H1 (cell line): ENCODE measurements at regions not wholly inside any gene's neighbourhood (a gene's known extent, or its start where the extent isn't known, plus 50 kb on each side); places are given as distances from the start of the nearest gene placed in this dataset.

Source experiments
- CTBP2 ChIP-seq: IDR thresholded peaks from 2 replicates; pipeline ENCODE4 v1.7.0; 2011; ENCODE audit warnings: borderline replicate concordance, mild to moderate bottlenecking, moderate library complexity, mixed read lengths, low read length; ENCODE audit not compliant: insufficient read depth, insufficient read length
- SIN3A ChIP-seq, 2 experiments: IDR thresholded peaks in 1 of 2; conservative IDR thresholded peaks in 1 of 2; 2 replicates each; pipeline ENCODE4 v1.6.1; 2011 to 2012; ENCODE audit warnings: low read length in 2 of 2, improper control_type of control experiment in 1 of 2, low read depth in 1 of 2, mild to moderate bottlenecking in 1 of 2
- TF ChIP-seq, protein P1 (sequence below): fragments of 300-600 bp; sonication (generic); IDR thresholded peaks from 2 replicates; pipeline ENCODE4 v1.7.1; 2012; ENCODE audit warnings: low read length, moderate library complexity, mild to moderate bottlenecking, inconsistent platforms; ENCODE audit not compliant: insufficient replicate concordance

GRCh38 chr2:48250943-48251342, 63.5 kb upstream of the FOXN2 start (continued):
- TF ChIP-seq, protein P1, sequence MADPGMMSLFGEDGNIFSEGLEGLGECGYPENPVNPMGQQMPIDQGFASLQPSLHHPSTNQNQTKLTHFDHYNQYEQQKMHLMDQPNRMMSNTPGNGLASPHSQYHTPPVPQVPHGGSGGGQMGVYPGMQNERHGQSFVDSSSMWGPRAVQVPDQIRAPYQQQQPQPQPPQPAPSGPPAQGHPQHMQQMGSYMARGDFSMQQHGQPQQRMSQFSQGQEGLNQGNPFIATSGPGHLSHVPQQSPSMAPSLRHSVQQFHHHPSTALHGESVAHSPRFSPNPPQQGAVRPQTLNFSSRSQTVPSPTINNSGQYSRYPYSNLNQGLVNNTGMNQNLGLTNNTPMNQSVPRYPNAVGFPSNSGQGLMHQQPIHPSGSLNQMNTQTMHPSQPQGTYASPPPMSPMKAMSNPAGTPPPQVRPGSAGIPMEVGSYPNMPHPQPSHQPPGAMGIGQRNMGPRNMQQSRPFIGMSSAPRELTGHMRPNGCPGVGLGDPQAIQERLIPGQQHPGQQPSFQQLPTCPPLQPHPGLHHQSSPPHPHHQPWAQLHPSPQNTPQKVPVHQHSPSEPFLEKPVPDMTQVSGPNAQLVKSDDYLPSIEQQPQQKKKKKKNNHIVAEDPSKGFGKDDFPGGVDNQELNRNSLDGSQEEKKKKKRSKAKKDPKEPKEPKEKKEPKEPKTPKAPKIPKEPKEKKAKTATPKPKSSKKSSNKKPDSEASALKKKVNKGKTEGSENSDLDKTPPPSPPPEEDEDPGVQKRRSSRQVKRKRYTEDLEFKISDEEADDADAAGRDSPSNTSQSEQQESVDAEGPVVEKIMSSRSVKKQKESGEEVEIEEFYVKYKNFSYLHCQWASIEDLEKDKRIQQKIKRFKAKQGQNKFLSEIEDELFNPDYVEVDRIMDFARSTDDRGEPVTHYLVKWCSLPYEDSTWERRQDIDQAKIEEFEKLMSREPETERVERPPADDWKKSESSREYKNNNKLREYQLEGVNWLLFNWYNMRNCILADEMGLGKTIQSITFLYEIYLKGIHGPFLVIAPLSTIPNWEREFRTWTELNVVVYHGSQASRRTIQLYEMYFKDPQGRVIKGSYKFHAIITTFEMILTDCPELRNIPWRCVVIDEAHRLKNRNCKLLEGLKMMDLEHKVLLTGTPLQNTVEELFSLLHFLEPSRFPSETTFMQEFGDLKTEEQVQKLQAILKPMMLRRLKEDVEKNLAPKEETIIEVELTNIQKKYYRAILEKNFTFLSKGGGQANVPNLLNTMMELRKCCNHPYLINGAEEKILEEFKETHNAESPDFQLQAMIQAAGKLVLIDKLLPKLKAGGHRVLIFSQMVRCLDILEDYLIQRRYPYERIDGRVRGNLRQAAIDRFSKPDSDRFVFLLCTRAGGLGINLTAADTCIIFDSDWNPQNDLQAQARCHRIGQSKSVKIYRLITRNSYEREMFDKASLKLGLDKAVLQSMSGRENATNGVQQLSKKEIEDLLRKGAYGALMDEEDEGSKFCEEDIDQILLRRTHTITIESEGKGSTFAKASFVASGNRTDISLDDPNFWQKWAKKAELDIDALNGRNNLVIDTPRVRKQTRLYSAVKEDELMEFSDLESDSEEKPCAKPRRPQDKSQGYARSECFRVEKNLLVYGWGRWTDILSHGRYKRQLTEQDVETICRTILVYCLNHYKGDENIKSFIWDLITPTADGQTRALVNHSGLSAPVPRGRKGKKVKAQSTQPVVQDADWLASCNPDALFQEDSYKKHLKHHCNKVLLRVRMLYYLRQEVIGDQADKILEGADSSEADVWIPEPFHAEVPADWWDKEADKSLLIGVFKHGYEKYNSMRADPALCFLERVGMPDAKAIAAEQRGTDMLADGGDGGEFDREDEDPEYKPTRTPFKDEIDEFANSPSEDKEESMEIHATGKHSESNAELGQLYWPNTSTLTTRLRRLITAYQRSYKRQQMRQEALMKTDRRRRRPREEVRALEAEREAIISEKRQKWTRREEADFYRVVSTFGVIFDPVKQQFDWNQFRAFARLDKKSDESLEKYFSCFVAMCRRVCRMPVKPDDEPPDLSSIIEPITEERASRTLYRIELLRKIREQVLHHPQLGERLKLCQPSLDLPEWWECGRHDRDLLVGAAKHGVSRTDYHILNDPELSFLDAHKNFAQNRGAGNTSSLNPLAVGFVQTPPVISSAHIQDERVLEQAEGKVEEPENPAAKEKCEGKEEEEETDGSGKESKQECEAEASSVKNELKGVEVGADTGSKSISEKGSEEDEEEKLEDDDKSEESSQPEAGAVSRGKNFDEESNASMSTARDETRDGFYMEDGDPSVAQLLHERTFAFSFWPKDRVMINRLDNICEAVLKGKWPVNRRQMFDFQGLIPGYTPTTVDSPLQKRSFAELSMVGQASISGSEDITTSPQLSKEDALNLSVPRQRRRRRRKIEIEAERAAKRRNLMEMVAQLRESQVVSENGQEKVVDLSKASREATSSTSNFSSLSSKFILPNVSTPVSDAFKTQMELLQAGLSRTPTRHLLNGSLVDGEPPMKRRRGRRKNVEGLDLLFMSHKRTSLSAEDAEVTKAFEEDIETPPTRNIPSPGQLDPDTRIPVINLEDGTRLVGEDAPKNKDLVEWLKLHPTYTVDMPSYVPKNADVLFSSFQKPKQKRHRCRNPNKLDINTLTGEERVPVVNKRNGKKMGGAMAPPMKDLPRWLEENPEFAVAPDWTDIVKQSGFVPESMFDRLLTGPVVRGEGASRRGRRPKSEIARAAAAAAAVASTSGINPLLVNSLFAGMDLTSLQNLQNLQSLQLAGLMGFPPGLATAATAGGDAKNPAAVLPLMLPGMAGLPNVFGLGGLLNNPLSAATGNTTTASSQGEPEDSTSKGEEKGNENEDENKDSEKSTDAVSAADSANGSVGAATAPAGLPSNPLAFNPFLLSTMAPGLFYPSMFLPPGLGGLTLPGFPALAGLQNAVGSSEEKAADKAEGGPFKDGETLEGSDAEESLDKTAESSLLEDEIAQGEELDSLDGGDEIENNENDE, result no peak
- TF ChIP-seq SIN3A (conservative IDR thresholded peaks at IDR 0.05 in 1 of 2, IDR thresholded peaks at IDR 0.05 in 1 of 2; ENCODE audit: low read depth in 1 of 2, low read length in 2 of 2), result no peak
- TF ChIP-seq CTBP2, result no peak
